ENCODE measurements at regions not wholly inside any gene's neighbourhood (a gene's known extent, or its start where the extent isn't known, plus 50 kb on each side); places are given as distances from the start of the nearest gene placed in this dataset.

GRCh38 chr16:85519540-85520231 lies 93.4 kb upstream of the GSE1 start:
- Histone ChIP-seq H3K4me3 (ENCODE audit: low read length) (no peak overlapping the region), H3F3A (ENCODE audit: insufficient read depth, low read length, poor library complexity, severe bottlenecking) (no peaks in the 10 kb centered on the region), H3K9ac (ENCODE audit: low read length) (no peak overlapping the region), H3K27me3 (ENCODE audit: insufficient read depth, low read depth, low read length) (no peaks in the 10 kb centered on the region), H2AFZ (ENCODE audit: low read depth, low read length) (no peak overlapping the region), H3K79me2 (replicated peaks; ENCODE audit: insufficient read depth, low read length) (no peaks in the 10 kb centered on the region), H3K9me2 (ENCODE audit: insufficient read depth, low read length) (no peaks in the 10 kb centered on the region), H3K4me2 (ENCODE audit: low read length) (no peak overlapping the region), H3K27ac (ENCODE audit: low read length) (no peak overlapping the region), H3K36me3 (ENCODE audit: insufficient read depth, low read length) (no peaks in the 10 kb centered on the region), H4K20me1 (ENCODE audit: insufficient read depth) (no peaks in the 10 kb centered on the region), H3K9me3 (ENCODE audit: low read length) (no peaks in the 10 kb centered on the region)
- TF ChIP-seq, protein P1, sequence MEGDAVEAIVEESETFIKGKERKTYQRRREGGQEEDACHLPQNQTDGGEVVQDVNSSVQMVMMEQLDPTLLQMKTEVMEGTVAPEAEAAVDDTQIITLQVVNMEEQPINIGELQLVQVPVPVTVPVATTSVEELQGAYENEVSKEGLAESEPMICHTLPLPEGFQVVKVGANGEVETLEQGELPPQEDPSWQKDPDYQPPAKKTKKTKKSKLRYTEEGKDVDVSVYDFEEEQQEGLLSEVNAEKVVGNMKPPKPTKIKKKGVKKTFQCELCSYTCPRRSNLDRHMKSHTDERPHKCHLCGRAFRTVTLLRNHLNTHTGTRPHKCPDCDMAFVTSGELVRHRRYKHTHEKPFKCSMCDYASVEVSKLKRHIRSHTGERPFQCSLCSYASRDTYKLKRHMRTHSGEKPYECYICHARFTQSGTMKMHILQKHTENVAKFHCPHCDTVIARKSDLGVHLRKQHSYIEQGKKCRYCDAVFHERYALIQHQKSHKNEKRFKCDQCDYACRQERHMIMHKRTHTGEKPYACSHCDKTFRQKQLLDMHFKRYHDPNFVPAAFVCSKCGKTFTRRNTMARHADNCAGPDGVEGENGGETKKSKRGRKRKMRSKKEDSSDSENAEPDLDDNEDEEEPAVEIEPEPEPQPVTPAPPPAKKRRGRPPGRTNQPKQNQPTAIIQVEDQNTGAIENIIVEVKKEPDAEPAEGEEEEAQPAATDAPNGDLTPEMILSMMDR (IDR thresholded peaks at IDR 0.05; ENCODE audit: poor library complexity, severe bottlenecking), result no peak
- TF ChIP-seq TAF1 (IDR thresholded peaks at IDR 0.05; ENCODE audit: low read depth) (no peak), RAD21 (conservative IDR thresholded peaks at IDR 0.05) (no peak), MXI1 (conservative IDR thresholded peaks at IDR 0.05; ENCODE audit: poor library complexity, severe bottlenecking) (no peak), POLR2AphosphoS5 (IDR thresholded peaks at IDR 0.05) (no peak), REST (IDR thresholded peaks at IDR 0.05; ENCODE audit: borderline replicate concordance) (no peak), SMC3 (conservative IDR thresholded peaks at IDR 0.05; ENCODE audit: poor library complexity) (no peak), EP300 (conservative IDR thresholded peaks at IDR 0.05; ENCODE audit: poor library complexity, severe bottlenecking) (no peak), EZH2 (IDR thresholded peaks at IDR 0.05; ENCODE audit: borderline replicate concordance, insufficient read depth, low read length, poor library complexity, severe bottlenecking) (no peak)

DNA sequence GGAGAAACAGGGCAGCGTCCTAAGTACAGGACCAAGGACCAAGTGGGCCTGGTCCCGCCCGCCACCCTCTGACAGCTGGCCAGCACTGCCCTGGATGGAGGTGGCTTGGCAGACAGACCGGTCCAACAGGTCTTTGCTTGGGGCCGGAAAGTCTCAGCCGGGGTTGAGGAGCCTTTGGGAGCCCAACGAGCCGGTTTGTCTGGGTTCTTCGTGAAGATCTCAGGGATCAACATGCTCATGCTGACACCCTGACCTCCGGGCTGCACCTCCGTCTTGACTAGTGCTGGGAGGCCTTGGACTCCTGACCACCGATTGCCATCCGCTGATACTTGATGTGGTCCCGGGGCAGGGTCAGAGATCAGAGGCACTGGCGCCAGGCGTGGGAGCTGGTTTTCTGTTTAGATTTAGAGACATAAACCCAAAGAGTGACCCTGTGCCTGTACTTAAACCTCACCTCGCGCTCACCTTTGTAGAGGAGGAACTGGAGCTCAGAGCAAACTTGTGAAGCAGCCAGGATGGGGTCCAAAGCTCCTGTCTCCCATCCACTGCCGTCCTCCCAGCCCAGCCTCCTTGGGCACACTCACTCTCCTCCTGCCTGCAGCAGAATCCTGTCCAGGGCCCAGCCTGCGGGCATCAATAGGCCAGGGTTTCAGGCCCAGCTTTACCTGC lies 92.1 kb upstream of the GSE1 start:
- Histone ChIP-seq H3K36me3 (ENCODE audit: insufficient read depth, low read length) (no peaks in the 10 kb centered on the region), H3K9ac (ENCODE audit: low read length) (no peak overlapping the region), H3K4me2 (ENCODE audit: low read length) (no peak overlapping the region), H2AFZ (ENCODE audit: low read depth, low read length) (no peak overlapping the region), H4K20me1 (ENCODE audit: insufficient read depth) (no peaks in the 10 kb centered on the region), H3K79me2 (replicated peaks; ENCODE audit: insufficient read depth, low read length) (no peaks in the 10 kb centered on the region), H3K27me3 (ENCODE audit: insufficient read depth, low read depth, low read length) (no peaks in the 10 kb centered on the region), H3K4me3 (ENCODE audit: low read length) (no peak overlapping the region), H3F3A (ENCODE audit: insufficient read depth, low read length, poor library complexity, severe bottlenecking) (no peaks in the 10 kb centered on the region), H3K9me3 (ENCODE audit: low read length) (no peaks in the 10 kb centered on the region), H3K9me2 (ENCODE audit: insufficient read depth, low read length) (no peaks in the 10 kb centered on the region), H3K27ac (ENCODE audit: low read length) (no peak overlapping the region)
- TF ChIP-seq MXI1 (conservative IDR thresholded peaks at IDR 0.05; ENCODE audit: poor library complexity, severe bottlenecking) (no peak), TAF1 (IDR thresholded peaks at IDR 0.05; ENCODE audit: low read depth) (no peak), RAD21 (conservative IDR thresholded peaks at IDR 0.05) (no peak), EP300 (conservative IDR thresholded peaks at IDR 0.05; ENCODE audit: poor library complexity, severe bottlenecking) (no peak), SMC3 (conservative IDR thresholded peaks at IDR 0.05; ENCODE audit: poor library complexity) (no peak), EZH2 (IDR thresholded peaks at IDR 0.05; ENCODE audit: borderline replicate concordance, insufficient read depth, low read length, poor library complexity, severe bottlenecking) (no peak), REST (IDR thresholded peaks at IDR 0.05; ENCODE audit: borderline replicate concordance) (no peak), POLR2AphosphoS5 (IDR thresholded peaks at IDR 0.05) (no peak)
- TF ChIP-seq, protein P1 (IDR thresholded peaks at IDR 0.05; ENCODE audit: poor library complexity, severe bottlenecking), result no peak
